A673 (cell line): ENCODE measurements at regions not wholly inside any gene's neighbourhood (a gene's known extent, or its start where the extent isn't known, plus 50 kb on each side); places are given as distances from the start of the nearest gene placed in this dataset.
A peak's percentile ranks its signal among the peaks of the same experiment; 100 is the strongest.

Experiments
- BruUV-seq: library from RNA; stranded (reverse); fragments of 400-500 nt; replicated peaks from 2 replicates; lab custom pipeline; 2021; lab: Mats Ljungman, UMichigan
- CTCF ChIA-PET: fragments of 300-600 bp; sonication (Branson Sonifier 250); formaldehyde crosslinking; loops from one replicate; lab custom pipeline; 2022; ENCODE audit warnings: antibody characterized with exemption; lab: Charles Lee
- POLR2A ChIA-PET: fragments of 300-600 bp; sonication (Branson Sonifier 250); formaldehyde crosslinking; loops from one replicate; lab custom pipeline; 2022; ENCODE audit warnings: antibody characterized with exemption; ENCODE audit not compliant: low non-redundant PET; lab: Charles Lee
- DNase-seq: peaks from one replicate; pipeline ENCODE4 v3.0.0-alpha.2; 2015; ENCODE audit warnings: low spot score
- H3K27ac ChIP-seq: fragments of 200-600 bp; sonication (generic); 2 replicates; pipeline ENCODE4 v1.5.1; 2016; ENCODE audit warnings: mixed run types, low read depth, mild to moderate bottlenecking, mixed read lengths, antibody characterized with exemption, low read length; ENCODE audit not compliant: poor library complexity, severe bottlenecking
- H3K27me3 ChIP-seq: fragments of 200-600 bp; sonication (generic); replicated peaks from 2 replicates; pipeline ENCODE4 v1.6.1; 2017; ENCODE audit warnings: mixed run types, low read depth, mild to moderate bottlenecking, mixed read lengths, antibody characterized with exemption, low read length; ENCODE audit not compliant: insufficient read depth, poor library complexity
- H3K36me3 ChIP-seq: fragments of 200-600 bp; sonication (generic); 2 replicates; pipeline ENCODE4 v1.6.1; 2016; ENCODE audit warnings: mixed run types, mild to moderate bottlenecking, mixed read lengths, antibody characterized with exemption, low read length; ENCODE audit not compliant: insufficient read depth, poor library complexity, severe bottlenecking
- H3K4me1 ChIP-seq: fragments of 200-600 bp; sonication (generic); 2 replicates; pipeline ENCODE4 v1.6.1; 2017; ENCODE audit warnings: mixed run types, mild to moderate bottlenecking, mixed read lengths, antibody characterized with exemption, low read length; ENCODE audit not compliant: insufficient read depth, poor library complexity, severe bottlenecking
- H3K4me3 ChIP-seq: fragments of 200-600 bp; sonication (generic); 2 replicates; pipeline ENCODE4 v1.5.1; 2016; ENCODE audit warnings: low read depth, mixed run types, mild to moderate bottlenecking, mixed read lengths, low read length; ENCODE audit not compliant: poor library complexity, severe bottlenecking
- H3K9me3 ChIP-seq: fragments of 200-600 bp; sonication (generic); 2 replicates; pipeline ENCODE4 v1.6.1; 2016; ENCODE audit warnings: mixed run types, low read depth, mild to moderate bottlenecking, mixed read lengths, antibody characterized with exemption, low read length; ENCODE audit not compliant: poor library complexity, severe bottlenecking
- EZH2 ChIP-seq: fragments of 200-600 bp; sonication (generic); IDR thresholded peaks from 2 replicates; pipeline ENCODE4 v1.6.1; 2017; ENCODE audit warnings: borderline replicate concordance, low read depth, mild to moderate bottlenecking, mixed read lengths, antibody characterized with exemption, low read length; ENCODE audit not compliant: poor library complexity, severe bottlenecking
- intact Hi-C: fragments of 100-400 bp; cut with micrococcal nuclease; formaldehyde crosslinking; loops from one replicate; pipeline ENCODE4 v1.10.0; 2022; ENCODE audit not compliant: unreplicated experiment
- TF ChIP-seq, protein P1 (sequence below): fragments of 300-800, 200-600 bp; sonication (generic); conservative IDR thresholded peaks from 2 replicates; pipeline ENCODE4 v1.5.1; 2017; ENCODE audit warnings: low read depth, mild to moderate bottlenecking, antibody characterized with exemption, low read length, moderate library complexity, mixed read lengths

DNA sequence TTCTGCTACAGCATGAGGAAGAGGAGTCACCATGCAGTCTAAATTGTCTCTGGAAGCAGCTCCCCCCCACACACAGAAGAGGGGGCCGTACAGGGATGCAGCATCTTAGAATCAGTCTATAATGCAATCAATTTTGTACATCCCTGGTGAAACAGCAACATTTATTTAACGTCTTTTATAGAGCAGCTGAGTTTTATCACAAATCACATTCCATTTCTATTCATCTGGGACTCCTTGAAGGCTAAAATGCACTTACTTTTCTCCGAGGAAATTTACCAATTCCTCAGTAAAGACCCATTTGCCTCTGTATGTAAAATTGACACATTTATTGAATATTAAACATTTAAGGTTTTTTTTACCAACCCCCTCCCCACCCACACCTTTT is 193.9 kb downstream of the PHETA1 start:
- Histone ChIP-seq H3K27me3 (no peaks in the 10 kb centered on the region), H3K9me3 (no peaks in the 10 kb centered on the region), H3K27ac (no peak overlapping the region), H3K4me3 (no peak overlapping the region), H3K36me3 (no peaks in the 10 kb centered on the region), H3K4me1 (peaks cover 4% of the 10 kb centered on the region)
- BruUV-seq: no TSS peak
- TF ChIP-seq, protein P1, sequence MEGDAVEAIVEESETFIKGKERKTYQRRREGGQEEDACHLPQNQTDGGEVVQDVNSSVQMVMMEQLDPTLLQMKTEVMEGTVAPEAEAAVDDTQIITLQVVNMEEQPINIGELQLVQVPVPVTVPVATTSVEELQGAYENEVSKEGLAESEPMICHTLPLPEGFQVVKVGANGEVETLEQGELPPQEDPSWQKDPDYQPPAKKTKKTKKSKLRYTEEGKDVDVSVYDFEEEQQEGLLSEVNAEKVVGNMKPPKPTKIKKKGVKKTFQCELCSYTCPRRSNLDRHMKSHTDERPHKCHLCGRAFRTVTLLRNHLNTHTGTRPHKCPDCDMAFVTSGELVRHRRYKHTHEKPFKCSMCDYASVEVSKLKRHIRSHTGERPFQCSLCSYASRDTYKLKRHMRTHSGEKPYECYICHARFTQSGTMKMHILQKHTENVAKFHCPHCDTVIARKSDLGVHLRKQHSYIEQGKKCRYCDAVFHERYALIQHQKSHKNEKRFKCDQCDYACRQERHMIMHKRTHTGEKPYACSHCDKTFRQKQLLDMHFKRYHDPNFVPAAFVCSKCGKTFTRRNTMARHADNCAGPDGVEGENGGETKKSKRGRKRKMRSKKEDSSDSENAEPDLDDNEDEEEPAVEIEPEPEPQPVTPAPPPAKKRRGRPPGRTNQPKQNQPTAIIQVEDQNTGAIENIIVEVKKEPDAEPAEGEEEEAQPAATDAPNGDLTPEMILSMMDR: no peak
- TF ChIP-seq EZH2: no peak
- CTCF ChIA-PET: no interaction called here
- intact Hi-C loops: loop anchor here (10.0 kb wide), 1 partner anchor 140 kb away; the partner anchor contains the start of gene CUX2
- POLR2A ChIA-PET: no interaction called here
- no peak for DNase-seq

DNA sequence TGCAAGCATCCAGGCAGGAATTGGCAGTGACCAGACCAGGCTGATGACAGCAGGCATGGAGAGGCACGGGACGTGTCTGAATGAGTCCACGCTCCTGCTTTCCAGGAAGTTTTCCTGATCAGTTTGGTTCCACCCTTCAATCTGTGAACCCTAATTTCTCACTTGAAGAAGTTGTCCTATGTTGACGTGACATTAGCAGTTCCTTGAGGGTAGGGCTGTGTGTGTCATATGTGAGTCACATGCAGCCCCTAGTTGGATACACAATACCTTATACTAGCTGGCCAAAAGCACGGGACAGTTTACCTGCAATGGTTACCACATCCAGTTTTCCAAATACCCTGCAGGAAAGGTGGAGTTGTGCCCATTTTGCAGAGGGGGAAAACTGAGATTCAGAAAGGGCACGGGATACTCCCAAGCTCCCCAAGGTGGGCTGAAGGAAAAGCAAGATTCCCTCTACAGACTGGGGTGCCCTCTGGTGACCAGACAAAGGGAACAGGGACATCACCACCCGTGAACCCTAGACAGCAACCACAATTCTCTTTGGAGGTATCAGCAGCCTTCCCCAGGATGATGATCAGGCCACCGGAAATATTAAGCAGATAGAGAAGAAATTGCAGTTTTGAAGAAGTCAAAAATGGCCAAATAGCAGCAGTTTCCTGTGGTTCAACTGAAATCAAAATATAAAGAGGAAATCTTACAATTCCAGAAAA is 194.5 kb downstream of the PHETA1 start:
- no peaks in the 10 kb centered on the region for H3K36me3 ChIP-seq
- intact Hi-C loops: loop anchor here (10.0 kb wide), 1 partner anchor 140 kb away; the partner anchor contains the start of gene CUX2
- H3K4me3 ChIP-seq: no peak overlapping the region
- no TSS peak for BruUV-seq
- no peaks in the 10 kb centered on the region for H3K4me1 ChIP-seq
- ChIA-PET CTCF (no interaction called here), POLR2A (no interaction called here)
- H3K27me3 ChIP-seq: no peaks in the 10 kb centered on the region
- no peaks in the 10 kb centered on the region for H3K9me3 ChIP-seq
- no peak overlapping the region for H3K27ac ChIP-seq
- TF ChIP-seq, protein P1: peak; percentile 45
- TF ChIP-seq EZH2: no peak
- peak; percentile 43 for DNase-seq

DNA sequence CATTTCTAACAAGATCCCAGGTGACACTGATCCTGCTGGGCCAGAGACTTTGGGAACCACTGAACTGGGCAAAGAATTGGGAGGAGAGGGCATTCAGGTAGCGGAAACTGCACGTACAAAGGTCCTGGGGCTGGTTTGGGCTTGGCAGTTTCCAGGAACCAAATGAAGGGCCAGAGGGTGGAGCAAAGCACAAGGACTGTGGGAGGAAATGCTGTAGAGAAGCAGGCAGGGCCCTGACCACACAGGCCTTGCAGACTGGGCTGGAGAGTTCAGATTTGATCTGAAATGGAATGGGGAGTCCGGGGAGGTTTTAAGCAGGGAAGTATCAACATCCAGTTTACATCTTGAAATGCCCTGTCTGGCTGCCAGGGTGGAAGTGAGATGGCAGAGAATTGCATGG is 195.1 kb downstream of the PHETA1 start:
- POLR2A ChIA-PET: no interaction called here
- no peak for DNase-seq
- no TSS peak for BruUV-seq
- no peak overlapping the region for H3K4me3 ChIP-seq
- TF ChIP-seq EZH2: no peak
- TF ChIP-seq, protein P1: no peak
- H3K9me3 ChIP-seq: no peaks in the 10 kb centered on the region
- intact Hi-C loops: loop anchor here (10.0 kb wide), 1 partner anchor 139 kb away; the partner anchor contains the start of gene CUX2
- H3K4me1 ChIP-seq: no peaks in the 10 kb centered on the region
- H3K27me3 ChIP-seq: no peaks in the 10 kb centered on the region
- no peaks in the 10 kb centered on the region for H3K36me3 ChIP-seq
- H3K27ac ChIP-seq: no peak overlapping the region
- CTCF ChIA-PET: no interaction called here
